ENCODE measurements at regions not wholly inside any gene's neighbourhood (a gene's known extent, or its start where the extent isn't known, plus 50 kb on each side); places are given as distances from the start of the nearest gene placed in this dataset.

DNA sequence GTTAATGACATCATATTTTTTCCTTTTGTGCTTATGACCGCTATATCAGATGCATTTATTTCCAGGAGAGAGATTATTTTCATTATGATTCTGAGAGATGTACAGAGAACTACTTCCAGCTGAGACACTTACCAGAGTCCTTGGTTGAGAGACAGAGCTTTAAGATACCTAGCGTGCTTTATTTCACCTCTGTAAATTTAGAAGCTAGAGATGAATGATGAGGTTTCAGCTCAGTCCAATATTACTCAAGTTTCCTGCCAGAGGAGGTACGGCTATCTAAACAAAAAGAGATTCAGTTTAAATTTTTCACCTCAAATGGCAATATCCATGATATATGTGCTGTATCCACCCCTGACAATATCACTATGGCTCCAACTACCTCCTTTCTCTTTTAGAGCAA lies 182.6 kb upstream of the FAM3C start:
- no peaks in the 10 kb centered on the region for H3K27me3 ChIP-seq
- H3K27ac ChIP-seq = no peak overlapping the region
- H3K4me1 ChIP-seq = no peaks in the 10 kb centered on the region
- TF ChIP-seq, protein P1, sequence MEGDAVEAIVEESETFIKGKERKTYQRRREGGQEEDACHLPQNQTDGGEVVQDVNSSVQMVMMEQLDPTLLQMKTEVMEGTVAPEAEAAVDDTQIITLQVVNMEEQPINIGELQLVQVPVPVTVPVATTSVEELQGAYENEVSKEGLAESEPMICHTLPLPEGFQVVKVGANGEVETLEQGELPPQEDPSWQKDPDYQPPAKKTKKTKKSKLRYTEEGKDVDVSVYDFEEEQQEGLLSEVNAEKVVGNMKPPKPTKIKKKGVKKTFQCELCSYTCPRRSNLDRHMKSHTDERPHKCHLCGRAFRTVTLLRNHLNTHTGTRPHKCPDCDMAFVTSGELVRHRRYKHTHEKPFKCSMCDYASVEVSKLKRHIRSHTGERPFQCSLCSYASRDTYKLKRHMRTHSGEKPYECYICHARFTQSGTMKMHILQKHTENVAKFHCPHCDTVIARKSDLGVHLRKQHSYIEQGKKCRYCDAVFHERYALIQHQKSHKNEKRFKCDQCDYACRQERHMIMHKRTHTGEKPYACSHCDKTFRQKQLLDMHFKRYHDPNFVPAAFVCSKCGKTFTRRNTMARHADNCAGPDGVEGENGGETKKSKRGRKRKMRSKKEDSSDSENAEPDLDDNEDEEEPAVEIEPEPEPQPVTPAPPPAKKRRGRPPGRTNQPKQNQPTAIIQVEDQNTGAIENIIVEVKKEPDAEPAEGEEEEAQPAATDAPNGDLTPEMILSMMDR (IDR thresholded peaks at IDR 0.05) = no peak
- TF ChIP-seq POLR2A (IDR thresholded peaks at IDR 0.05) = no peak
- H3K36me3 ChIP-seq = no peaks in the 10 kb centered on the region
- no peak overlapping the region for H3K4me3 ChIP-seq
- H3K9me3 ChIP-seq = no peaks in the 10 kb centered on the region
- no peak for DNase-seq

DNA sequence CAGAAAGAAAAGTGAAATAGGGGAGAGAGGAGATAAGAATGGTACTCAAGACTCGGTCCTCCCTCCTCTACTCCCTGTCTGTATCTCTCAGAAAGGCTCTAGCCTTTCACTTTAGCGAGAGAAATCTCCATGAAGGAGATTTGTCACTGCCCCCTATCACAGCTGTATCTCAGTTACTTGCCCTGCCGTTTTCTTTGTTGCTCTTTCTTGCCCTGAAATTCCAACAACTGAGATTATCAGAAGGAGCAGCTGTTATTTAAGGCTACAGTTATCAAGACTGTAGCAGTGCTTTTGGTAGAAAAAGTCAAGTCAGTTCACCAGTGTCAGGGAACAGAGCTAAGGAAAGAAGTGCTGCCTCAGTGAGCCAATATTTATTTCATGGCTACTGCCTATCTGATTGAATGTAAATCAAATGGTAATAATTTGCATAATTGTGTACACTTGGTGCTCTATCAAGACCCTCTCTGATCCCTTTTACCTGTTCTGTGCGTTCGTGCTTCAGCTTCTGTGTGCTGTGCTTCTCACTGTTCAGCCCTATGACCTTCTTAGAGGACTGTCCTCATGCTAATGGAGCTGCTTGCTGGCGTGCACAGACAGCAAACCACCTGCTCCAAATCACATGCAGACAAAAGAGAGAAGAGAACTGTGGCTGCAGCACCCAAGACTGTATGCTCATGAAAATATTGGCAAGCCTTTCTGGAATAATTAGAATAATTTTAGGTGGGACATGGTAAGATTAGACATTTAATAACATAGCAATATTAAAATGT lies 180.2 kb upstream of the FAM3C start:
- no peak for TF ChIP-seq POLR2A (IDR thresholded peaks at IDR 0.05)
- TF ChIP-seq, protein P1 (IDR thresholded peaks at IDR 0.05) = no peak
- DNase-seq = no peak
- Histone ChIP-seq H3K4me1 (no peaks in the 10 kb centered on the region), H3K36me3 (no peaks in the 10 kb centered on the region), H3K9me3 (no peaks in the 10 kb centered on the region), H3K27me3 (no peaks in the 10 kb centered on the region), H3K27ac (no peak overlapping the region), H3K4me3 (no peak overlapping the region)

DNA sequence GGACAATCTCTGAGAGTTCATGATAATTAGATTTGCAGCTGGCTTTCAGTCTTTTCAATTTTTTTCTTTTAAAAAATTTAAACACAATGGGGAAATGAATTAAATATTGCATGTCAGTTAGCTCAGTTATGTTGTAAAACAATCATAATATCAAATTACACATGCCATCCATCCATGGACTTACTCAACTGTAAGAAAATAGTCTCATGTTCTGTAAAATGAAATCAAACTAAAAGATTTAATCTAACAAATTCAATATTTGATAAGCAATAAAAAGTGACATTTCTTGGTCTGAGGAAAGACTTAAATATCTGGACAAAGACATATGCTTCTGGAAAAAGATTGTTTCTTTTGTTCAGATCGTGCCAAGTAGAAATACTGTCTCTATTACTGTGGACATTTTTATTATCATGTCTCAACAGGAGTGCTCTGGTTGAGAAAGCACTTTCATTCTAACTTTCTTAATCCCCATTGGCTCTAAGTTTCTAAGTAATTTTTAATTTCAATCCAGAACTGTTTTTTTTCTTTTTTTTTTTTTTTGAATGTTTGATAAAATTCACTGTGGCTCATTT lies 179.2 kb upstream of the FAM3C start:
- Histone ChIP-seq H3K4me1 (no peaks in the 10 kb centered on the region), H3K9me3 (no peaks in the 10 kb centered on the region), H3K27ac (no peak overlapping the region), H3K4me3 (no peak overlapping the region), H3K36me3 (no peaks in the 10 kb centered on the region), H3K27me3 (no peaks in the 10 kb centered on the region)
- TF ChIP-seq, protein P1 (IDR thresholded peaks at IDR 0.05) = no peak
- no peak for TF ChIP-seq POLR2A (IDR thresholded peaks at IDR 0.05)
- DNase-seq = no peak

DNA sequence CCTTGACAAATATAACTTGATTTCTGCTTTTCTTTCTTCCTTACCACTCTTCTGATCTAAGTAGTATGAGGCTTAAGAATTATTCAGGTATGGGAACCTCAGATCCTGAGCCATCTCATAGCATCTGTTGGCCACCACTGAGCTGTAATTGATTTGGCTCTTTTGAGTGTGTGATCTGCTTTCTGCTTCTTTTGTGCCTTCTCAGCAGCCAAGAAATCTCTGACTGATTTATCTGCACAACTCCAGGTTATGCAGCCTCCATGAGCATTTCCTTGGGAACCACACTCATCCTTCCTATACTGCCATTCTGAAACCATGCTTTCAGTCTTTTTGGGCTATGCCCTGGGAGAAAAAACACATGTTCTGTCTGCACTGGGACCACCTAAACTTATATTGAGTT lies 178.0 kb upstream of the FAM3C start:
- Histone ChIP-seq H3K4me3 (no peak overlapping the region), H3K36me3 (no peaks in the 10 kb centered on the region), H3K4me1 (no peaks in the 10 kb centered on the region), H3K9me3 (no peaks in the 10 kb centered on the region), H3K27ac (no peak overlapping the region), H3K27me3 (no peaks in the 10 kb centered on the region)
- DNase-seq = no peak
- TF ChIP-seq, protein P1 (IDR thresholded peaks at IDR 0.05) = no peak
- no peak for TF ChIP-seq POLR2A (IDR thresholded peaks at IDR 0.05)

DNA sequence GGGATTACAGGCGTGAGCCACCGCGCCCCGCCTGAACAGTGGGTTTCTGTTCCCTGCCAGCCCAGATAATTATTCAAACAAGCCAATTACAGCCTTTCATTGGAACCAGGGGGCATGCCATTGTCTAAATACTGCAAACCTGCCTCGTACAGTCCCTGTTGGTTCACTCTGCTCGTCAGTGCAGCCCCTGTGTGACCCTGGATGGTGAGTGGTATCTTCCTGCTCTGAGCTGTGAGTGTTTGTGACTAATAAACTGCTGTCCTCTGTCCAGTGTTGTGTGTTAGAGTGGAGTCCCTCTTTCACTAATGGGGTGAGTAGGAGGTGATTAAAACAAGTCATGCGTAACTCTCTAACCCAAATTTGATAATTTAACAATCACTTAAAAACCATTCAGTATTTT lies 176.5 kb upstream of the FAM3C start:
- no peak overlapping the region for H3K27ac ChIP-seq
- no peaks in the 10 kb centered on the region for H3K36me3 ChIP-seq
- TF ChIP-seq POLR2A (IDR thresholded peaks at IDR 0.05) = no peak
- TF ChIP-seq, protein P1 (IDR thresholded peaks at IDR 0.05) = no peak
- H3K9me3 ChIP-seq = no peaks in the 10 kb centered on the region
- no peaks in the 10 kb centered on the region for H3K27me3 ChIP-seq
- no peak overlapping the region for H3K4me3 ChIP-seq
- DNase-seq = no peak
- no peaks in the 10 kb centered on the region for H3K4me1 ChIP-seq

Measured in Peyer's patch (tissue), 4 donors.